GM12878 (cell line): ENCODE measurements at regions not wholly inside any gene's neighbourhood (a gene's known extent, or its start where the extent isn't known, plus 50 kb on each side); places are given as distances from the start of the nearest gene placed in this dataset.

Experiments used
- ATF2 ChIP-seq: IDR thresholded peaks from 2 replicates; pipeline ENCODE4 v1.6.1; 2012; ENCODE audit warnings: low read length, inconsistent platforms
- CEBPZ ChIP-seq: fragments of 150-350 bp; IDR thresholded peaks from 2 replicates; pipeline ENCODE4 v1.6.1; 2016; ENCODE audit warnings: low read depth, low read length
- CTCF ChIP-seq, 3 experiments: IDR thresholded peaks in 2 of 3; conservative IDR thresholded peaks in 1 of 3; 2 replicates each; pipeline ENCODE4 v1.5.1; 2011; ENCODE audit warnings: low read depth in 3 of 3, low read length in 3 of 3, mild to moderate bottlenecking in 3 of 3, control low read depth in 2 of 3, moderate library complexity in 2 of 3, inconsistent platforms in 1 of 3, mixed read lengths in 1 of 3; ENCODE audit not compliant: control insufficient read depth in 2 of 3, insufficient read depth in 1 of 3; ENCODE audit errors: extremely low read depth in 1 of 3
- EZH2 ChIP-seq: IDR thresholded peaks from 2 replicates; pipeline ENCODE4 v1.6.1; 2012; ENCODE audit warnings: low read depth, mild to moderate bottlenecking, control low read depth, inconsistent platforms, low read length, borderline replicate concordance; ENCODE audit not compliant: control insufficient read depth
- FOXM1 ChIP-seq: IDR thresholded peaks from 2 replicates; pipeline ENCODE4 v1.6.1; 2012; ENCODE audit warnings: low read depth, mild to moderate bottlenecking, inconsistent platforms, low read length, moderate library complexity
- NFIC ChIP-seq: IDR thresholded peaks from 2 replicates; pipeline ENCODE4 v1.6.1; 2012; ENCODE audit warnings: low read depth, mild to moderate bottlenecking, inconsistent platforms, low read length, moderate library complexity
- POLR2A ChIP-seq: IDR thresholded peaks from 2 replicates; pipeline ENCODE4 v1.6.1; 2011; ENCODE audit warnings: low read depth, mild to moderate bottlenecking, low read length
- REST ChIP-seq: IDR thresholded peaks from 2 replicates; pipeline ENCODE4 v1.6.1; 2012; ENCODE audit warnings: mild to moderate bottlenecking, low read depth, low read length
- SIN3A ChIP-seq: IDR thresholded peaks from 2 replicates; pipeline ENCODE4 v1.6.1; 2012; ENCODE audit warnings: low read depth, low read length, improper control_type of control experiment
- SMARCA5 ChIP-seq: fragments of 450-650 bp; IDR thresholded peaks from 2 replicates; pipeline ENCODE4 v1.6.1; 2017; ENCODE audit warnings: mild to moderate bottlenecking
- TCF7 ChIP-seq: IDR thresholded peaks from 2 replicates; pipeline ENCODE4 v1.6.1; 2014; ENCODE audit warnings: antibody characterized with exemption, borderline replicate concordance
- USF1 ChIP-seq: IDR thresholded peaks from 2 replicates; pipeline ENCODE4 v1.6.1; 2011; ENCODE audit warnings: borderline replicate concordance, low read depth, mild to moderate bottlenecking, moderate library complexity, mixed read lengths, low read length; ENCODE audit not compliant: insufficient read depth; ENCODE audit errors: extremely low read length
- ZNF217 ChIP-seq: fragments of 450-650 bp; IDR thresholded peaks from 2 replicates; pipeline ENCODE4 v1.6.1; 2017; ENCODE audit warnings: antibody characterized with exemption, mild to moderate bottlenecking

GRCh38 chr3:81425198-81425868, 336.1 kb downstream of the GBE1 start:
- TF ChIP-seq CEBPZ (no peak), NFIC (no peak), CTCF (IDR thresholded peaks at IDR 0.05 in 2 of 3, conservative IDR thresholded peaks at IDR 0.05 in 1 of 3; ENCODE audit: control insufficient read depth in 2 of 3, extremely low read depth in 1 of 3, insufficient read depth in 1 of 3, low read depth in 3 of 3, low read length in 3 of 3) (no peak), TCF7 (no peak), REST (no peak), ATF2 (no peak), ZNF217 (no peak), USF1 (no peak), FOXM1 (no peak), EZH2 (no peak), SIN3A (no peak), SMARCA5 (no peak), POLR2A (no peak)
